T-helper 9 cell (primary cell): ENCODE measurements at regions not wholly inside any gene's neighbourhood (a gene's known extent, or its start where the extent isn't known, plus 50 kb on each side); places are given as distances from the start of the nearest gene placed in this dataset.

ENCODE experiments used
- DNase-seq: peaks from one replicate; pipeline ENCODE4 v3.0.0-alpha.2; 2020

GRCh38 chr6:144741659-144742058 is 456.5 kb downstream of the UTRN start:
- no peak for DNase-seq

GRCh38 chr6:144742779-144743178 is 457.6 kb downstream of the UTRN start:
- no peak for DNase-seq

- no peak for DNase-seq
Measured at GRCh38 chr6:144744720-144745119, 459.6 kb downstream of the UTRN start.

GRCh38 chr6:144745439-144745838 is 460.3 kb downstream of the UTRN start:
- DNase-seq, result no peak

- no peak for DNase-seq
Measured at GRCh38 chr6:144746902-144747469, 461.9 kb downstream of the UTRN start.

GRCh38 chr6:144749263-144749662 is 464.1 kb downstream of the UTRN start:
- no peak for DNase-seq

GRCh38 chr6:144753023-144753705 is 468.0 kb downstream of the UTRN start:
- DNase-seq, result no peak

- DNase-seq, result no peak
Measured at GRCh38 chr6:144756469-144756868, 471.3 kb downstream of the UTRN start.

- DNase-seq, result no peak
Measured at GRCh38 chr6:144757299-144757698, 472.2 kb downstream of the UTRN start.

GRCh38 chr6:144757730-144758129 is 472.6 kb downstream of the UTRN start:
- DNase-seq, result no peak

GRCh38 chr6:144758602-144759001 is 473.5 kb downstream of the UTRN start:
- no peak for DNase-seq

- DNase-seq, result no peak
Measured at GRCh38 chr6:144762469-144762868, 477.3 kb downstream of the UTRN start.

GRCh38 chr6:144767051-144767450 is 481.9 kb downstream of the UTRN start:
- DNase-seq, result no peak

- DNase-seq, result no peak
Measured at GRCh38 chr6:144768551-144769075, 483.5 kb downstream of the UTRN start.

- no peak for DNase-seq
Measured at GRCh38 chr6:144769142-144769541, 484.0 kb downstream of the UTRN start.

GRCh38 chr6:144776031-144776819 is 491.1 kb downstream of the UTRN start:
- DNase-seq, result no peak

GRCh38 chr6:144777249-144777648 is 492.1 kb downstream of the UTRN start:
- DNase-seq, result no peak

- DNase-seq, result no peak
Measured at GRCh38 chr6:144778056-144778455, 492.9 kb downstream of the UTRN start.

- no peak for DNase-seq
Measured at GRCh38 chr6:144778773-144779492, 493.8 kb downstream of the UTRN start.

GRCh38 chr6:144781836-144782235 is 496.7 kb downstream of the UTRN start:
- no peak for DNase-seq

- no peak for DNase-seq
Measured at GRCh38 chr6:144782634-144783033, 497.5 kb downstream of the UTRN start.

- no peak for DNase-seq
Measured at GRCh38 chr6:144785056-144785455, 499.9 kb downstream of the UTRN start.

GRCh38 chr6:144786825-144787224 is 501.7 kb downstream of the UTRN start:
- DNase-seq, result no peak
